Spinal cord (tissue), 9 donors: ENCODE measurements at regions not wholly inside any gene's neighbourhood (a gene's known extent, or its start where the extent isn't known, plus 50 kb on each side); places are given as distances from the start of the nearest gene placed in this dataset.
A peak's percentile ranks its signal among the peaks of the same experiment; 100 is the strongest.

ENCODE experiments used
- DNase-seq, 6 donors: peaks; one replicate each; pipeline versions ENCODE4 v3.0.0 to v3.0.0-alpha.2; 2013 to 2015; ENCODE audit warnings: low spot score in 6 of 6, low read depth in 4 of 6
- H3K27ac ChIP-seq: one replicate; pipeline ENCODE4 v1.5.1; 2013; ENCODE audit warnings: low read depth, low read length, control low read depth
- H3K27me3 ChIP-seq: one replicate; pipeline ENCODE4 v1.6.1; 2013; ENCODE audit warnings: low read length; ENCODE audit not compliant: control insufficient read depth, insufficient read depth
- H3K36me3 ChIP-seq: one replicate; pipeline ENCODE4 v1.6.1; 2013; ENCODE audit warnings: low read length; ENCODE audit not compliant: control insufficient read depth, insufficient read depth
- H3K4me1 ChIP-seq: one replicate; pipeline ENCODE4 v1.6.1; 2013; ENCODE audit warnings: low read length; ENCODE audit not compliant: control insufficient read depth, insufficient read depth
- H3K4me3 ChIP-seq: one replicate; pipeline ENCODE4 v1.5.1; 2013; ENCODE audit warnings: low read depth, low read length, control low read depth
- H3K9me3 ChIP-seq: one replicate; pipeline ENCODE4 v1.6.1; 2013; ENCODE audit warnings: low read length; ENCODE audit not compliant: control insufficient read depth, insufficient read depth
- WGBS: methylation state at CpG from one replicate; pipeline ENCODE4 v1.1.5; 2013; ENCODE audit warnings: missing lambda C conversion rate; ENCODE audit not compliant: insufficient coverage; 5-methylcytosine and 5-hydroxymethylcytosine counted together
- donor health status: healthy.

GRCh38 chr4:84413480-84413879 is 85.6 kb downstream of the NKX6-1 start:
- Histone ChIP-seq H3K4me3 (no peak overlapping the region), H3K36me3 (no peaks in the 10 kb centered on the region), H3K4me1 (no peaks in the 10 kb centered on the region), H3K9me3 (no peaks in the 10 kb centered on the region), H3K27ac (no peak overlapping the region), H3K27me3 (peaks cover 20% of the 10 kb centered on the region)
- DNase-seq, result no peak

- H3K27ac ChIP-seq, result no peak overlapping the region
- H3K27me3 ChIP-seq, result peaks cover 13% of the 10 kb centered on the region
- no CpG with 5 or more reads among the region's 1 CpG for WGBS
- H3K4me1 ChIP-seq, result peaks cover 3% of the 10 kb centered on the region
- H3K4me3 ChIP-seq, result no peak overlapping the region
- no peaks in the 10 kb centered on the region for H3K9me3 ChIP-seq
- DNase-seq, result no peak
- H3K36me3 ChIP-seq, result no peaks in the 10 kb centered on the region
Observed at GRCh38 chr4:84412062-84412461, 87.0 kb downstream of the NKX6-1 start.

GRCh38 chr4:84407554-84408407 is 91.3 kb downstream of the NKX6-1 start:
- 69% methylated on average over 2 of the region's 6 CpGs for WGBS
- Histone ChIP-seq H3K27ac (no peak overlapping the region), H3K9me3 (no peaks in the 10 kb centered on the region), H3K36me3 (no peaks in the 10 kb centered on the region), H3K4me1 (peaks cover 6% of the 10 kb centered on the region), H3K4me3 (no peak overlapping the region), H3K27me3 (peaks cover 9% of the 10 kb centered on the region)
- DNase-seq, result peak in 2 of 6 donors; percentile 34 to 57

- Histone ChIP-seq H3K27me3 (peaks cover 3% of the 10 kb centered on the region), H3K4me1 (peaks cover 10% of the 10 kb centered on the region), H3K4me3 (no peak overlapping the region), H3K36me3 (no peaks in the 10 kb centered on the region), H3K27ac (no peak overlapping the region), H3K9me3 (no peaks in the 10 kb centered on the region)
- WGBS, result 70% methylated on average over 2 of the region's 4 CpGs
- DNase-seq, result no peak
Observed at GRCh38 chr4:84403656-84404055, 95.4 kb downstream of the NKX6-1 start.

- Histone ChIP-seq H3K4me3 (no peak overlapping the region), H3K9me3 (no peaks in the 10 kb centered on the region), H3K27ac (no peak overlapping the region), H3K4me1 (peaks cover 7% of the 10 kb centered on the region), H3K36me3 (no peaks in the 10 kb centered on the region), H3K27me3 (peaks cover 3% of the 10 kb centered on the region)
- peak; percentile 38 to 93 (median 62) for DNase-seq
- WGBS, result 29% methylated on average over 3 of the region's 3 CpGs
Observed at GRCh38 chr4:84401701-84402306, 97.3 kb downstream of the NKX6-1 start.

GRCh38 chr4:84394386-84394785 is 104.7 kb downstream of the NKX6-1 start:
- Histone ChIP-seq H3K4me1 (no peaks in the 10 kb centered on the region), H3K27ac (no peak overlapping the region), H3K36me3 (no peaks in the 10 kb centered on the region), H3K27me3 (peaks cover 33% of the 10 kb centered on the region), H3K9me3 (no peaks in the 10 kb centered on the region), H3K4me3 (no peak overlapping the region)
- whole genome bisulfite sequencing, result 89% methylated on average over 3 of the region's 3 CpGs
- DNase-seq, result no peak

GRCh38 chr4:84392951-84393590 is 106.0 kb downstream of the NKX6-1 start:
- Histone ChIP-seq H3K27me3 (peaks cover 42% of the 10 kb centered on the region), H3K36me3 (no peaks in the 10 kb centered on the region), H3K4me3 (no peak overlapping the region), H3K27ac (no peak overlapping the region), H3K4me1 (no peaks in the 10 kb centered on the region), H3K9me3 (no peaks in the 10 kb centered on the region)
- WGBS, result no CpG with 5 or more reads among the region's 3 CpGs
- peak in 1 of 6 donors; percentile 70 for DNase-seq

GRCh38 chr4:84389406-84389805 is 109.7 kb downstream of the NKX6-1 start:
- no peak for DNase-seq
- Histone ChIP-seq H3K4me1 (no peaks in the 10 kb centered on the region), H3K36me3 (no peaks in the 10 kb centered on the region), H3K4me3 (no peak overlapping the region), H3K9me3 (no peaks in the 10 kb centered on the region), H3K27ac (no peak overlapping the region), H3K27me3 (peaks cover 52% of the 10 kb centered on the region)
- WGBS, result 76% methylated on average over 2 of the region's 2 CpGs

- H3K9me3 ChIP-seq, result peaks cover 1% of the 10 kb centered on the region
- WGBS, result no CpG with 5 or more reads among the region's 2 CpGs
- no peak overlapping the region for H3K4me3 ChIP-seq
- H3K36me3 ChIP-seq, result no peaks in the 10 kb centered on the region
- no peak overlapping the region for H3K27ac ChIP-seq
- peaks cover 63% of the 10 kb centered on the region for H3K27me3 ChIP-seq
- H3K4me1 ChIP-seq, result no peaks in the 10 kb centered on the region
- no peak for DNase-seq
Observed at GRCh38 chr4:84385203-84385602, 113.9 kb downstream of the NKX6-1 start.
